PFSK-1 (cell line): ENCODE measurements at regions not wholly inside any gene's neighbourhood (a gene's known extent, or its start where the extent isn't known, plus 50 kb on each side); places are given as distances from the start of the nearest gene placed in this dataset.

Source experiments
- FOXP2 ChIP-seq: optimal IDR thresholded peaks from 2 replicates; pipeline ENCODE3; 2011; ENCODE audit warnings: borderline replicate concordance, control low read depth, inconsistent platforms; ENCODE audit not compliant: insufficient read depth; ENCODE audit errors: extremely low read length, extremely low read depth
- POLR2AphosphoS5 ChIP-seq: IDR thresholded peaks from 2 replicates; pipeline ENCODE4 v1.6.1; 2012; ENCODE audit warnings: low read depth, mild to moderate bottlenecking, control low read depth, low read length, moderate library complexity

GRCh38 chr3:72337480-72337855, 510.8 kb downstream of the SHQ1 start:
- TF ChIP-seq POLR2AphosphoS5, result no peak
- no peak for TF ChIP-seq FOXP2
